Left lung (tissue), 4 donors: ENCODE measurements at regions not wholly inside any gene's neighbourhood (a gene's known extent, or its start where the extent isn't known, plus 50 kb on each side); places are given as distances from the start of the nearest gene placed in this dataset.

ENCODE experiments used
- ATAC-seq: fragments of 200-7000 bp; cut with Tn5 transposase; one replicate; pipeline ENCODE4 v1.9.1; 2020; ENCODE audit warnings: moderate library complexity
- DNase-seq, 4 donors: peaks; one replicate each; pipeline ENCODE4 v3.0.0-alpha.2; 2013 to 2020
- H3K27ac ChIP-seq, 2 donors: fragments of 200-600 bp; sonication (generic) in 1 of 2; one replicate each; pipeline versions ENCODE4 v1.5.0 to v1.8.0; 2020 to 2021
- H3K27me3 ChIP-seq, 2 donors: fragments of 200-600 bp; sonication (generic) in 1 of 2; one replicate each; pipeline versions ENCODE4 v1.5.0 to v1.8.0; 2020 to 2021
- H3K36me3 ChIP-seq, 2 donors: fragments of 200-600 bp; sonication (generic) in 1 of 2; one replicate each; pipeline versions ENCODE4 v1.5.0 to v1.8.0; 2020 to 2021
- H3K4me1 ChIP-seq, 2 donors: fragments of 200-600 bp; one replicate each; pipeline ENCODE4 v1.8.0; 2021
- H3K4me3 ChIP-seq, 2 donors: fragments of 200-600 bp; sonication (generic) in 1 of 2; one replicate each; pipeline versions ENCODE4 v1.5.0 to v1.8.0; 2020 to 2021; ENCODE audit warnings: mild to moderate bottlenecking in 1 of 2
- H3K9me3 ChIP-seq, 2 donors: fragments of 200-600 bp; sonication (generic) in 1 of 2; one replicate each; pipeline versions ENCODE4 v1.5.0 to v1.8.0; 2020 to 2021
- CTCF ChIP-seq, 2 donors: fragments of 200-600 bp; sonication (generic) in 1 of 2; IDR thresholded peaks; one replicate each; pipeline versions ENCODE4 v1.5.0 to v1.8.0; 2021; ENCODE audit warnings: antibody characterized with exemption in 2 of 2
- intact Hi-C, 2 donors: fragments of 100-400 bp; cut with DNase I; formaldehyde crosslinking; loops; one replicate each; pipeline versions ENCODE4 v1.11.2 to v1.14.2; 2022
- donor health status: DM: no; HTN: yes; CAD: no.
- donor health status: DM: no; HTN: no; CAD: no.

- no peak overlapping the region for H3K27ac ChIP-seq
- no peak for TF ChIP-seq CTCF (IDR thresholded peaks at IDR 0.05)
- no peaks in the 10 kb centered on the region for H3K27me3 ChIP-seq
- no peaks in the 10 kb centered on the region for H3K4me1 ChIP-seq
- intact Hi-C loops = no loop called here
- H3K4me3 ChIP-seq = no peak overlapping the region
- no peaks in the 10 kb centered on the region for H3K36me3 ChIP-seq
- ATAC-seq = no peak
- DNase-seq = no peak
- no peaks in the 10 kb centered on the region for H3K9me3 ChIP-seq
Observed at GRCh38 chr5:88976914-88977313, 93.9 kb upstream of the MEF2C start.

- DNase-seq (no peak), ATAC-seq (no peak)
- Histone ChIP-seq H3K36me3 (no peaks in the 10 kb centered on the region), H3K4me1 (no peaks in the 10 kb centered on the region), H3K4me3 (no peak overlapping the region), H3K27me3 (no peaks in the 10 kb centered on the region), H3K9me3 (no peaks in the 10 kb centered on the region), H3K27ac (no peak overlapping the region)
- intact Hi-C loops = no loop called here
- TF ChIP-seq CTCF (IDR thresholded peaks at IDR 0.05) = no peak
Observed at GRCh38 chr5:88967633-88968585, 84.9 kb upstream of the MEF2C start.

- H3K4me1 ChIP-seq = no peaks in the 10 kb centered on the region
- H3K9me3 ChIP-seq = no peaks in the 10 kb centered on the region
- no peak overlapping the region for H3K4me3 ChIP-seq
- H3K27ac ChIP-seq = no peak overlapping the region
- ATAC-seq = no peak
- intact Hi-C loops = no loop called here
- H3K36me3 ChIP-seq = no peaks in the 10 kb centered on the region
- no peak for DNase-seq
- no peaks in the 10 kb centered on the region for H3K27me3 ChIP-seq
- TF ChIP-seq CTCF (IDR thresholded peaks at IDR 0.05) = no peak
Observed at GRCh38 chr5:88964831-88965230, 81.8 kb upstream of the MEF2C start.

- TF ChIP-seq CTCF (IDR thresholded peaks at IDR 0.05) = no peak
- no peaks in the 10 kb centered on the region for H3K27me3 ChIP-seq
- intact Hi-C loops = no loop called here
- H3K27ac ChIP-seq = no peak overlapping the region
- no peaks in the 10 kb centered on the region for H3K36me3 ChIP-seq
- no peaks in the 10 kb centered on the region for H3K4me1 ChIP-seq
- H3K9me3 ChIP-seq = no peaks in the 10 kb centered on the region
- no peak for ATAC-seq
- H3K4me3 ChIP-seq = no peak overlapping the region
- no peak for DNase-seq
Observed at GRCh38 chr5:88957013-88957412, 74.0 kb upstream of the MEF2C start.

- intact Hi-C loops = no loop called here
- H3K4me3 ChIP-seq = no peak overlapping the region
- ATAC-seq = no peak
- H3K27ac ChIP-seq = no peak overlapping the region
- no peaks in the 10 kb centered on the region for H3K36me3 ChIP-seq
- H3K9me3 ChIP-seq = no peaks in the 10 kb centered on the region
- H3K4me1 ChIP-seq = no peaks in the 10 kb centered on the region
- DNase-seq = no peak
- TF ChIP-seq CTCF (IDR thresholded peaks at IDR 0.05) = no peak
- no peaks in the 10 kb centered on the region for H3K27me3 ChIP-seq
Observed at GRCh38 chr5:88956416-88956815, 73.4 kb upstream of the MEF2C start.
